ENCODE measurements at regions not wholly inside any gene's neighbourhood (a gene's known extent, or its start where the extent isn't known, plus 50 kb on each side); places are given as distances from the start of the nearest gene placed in this dataset.

DNA sequence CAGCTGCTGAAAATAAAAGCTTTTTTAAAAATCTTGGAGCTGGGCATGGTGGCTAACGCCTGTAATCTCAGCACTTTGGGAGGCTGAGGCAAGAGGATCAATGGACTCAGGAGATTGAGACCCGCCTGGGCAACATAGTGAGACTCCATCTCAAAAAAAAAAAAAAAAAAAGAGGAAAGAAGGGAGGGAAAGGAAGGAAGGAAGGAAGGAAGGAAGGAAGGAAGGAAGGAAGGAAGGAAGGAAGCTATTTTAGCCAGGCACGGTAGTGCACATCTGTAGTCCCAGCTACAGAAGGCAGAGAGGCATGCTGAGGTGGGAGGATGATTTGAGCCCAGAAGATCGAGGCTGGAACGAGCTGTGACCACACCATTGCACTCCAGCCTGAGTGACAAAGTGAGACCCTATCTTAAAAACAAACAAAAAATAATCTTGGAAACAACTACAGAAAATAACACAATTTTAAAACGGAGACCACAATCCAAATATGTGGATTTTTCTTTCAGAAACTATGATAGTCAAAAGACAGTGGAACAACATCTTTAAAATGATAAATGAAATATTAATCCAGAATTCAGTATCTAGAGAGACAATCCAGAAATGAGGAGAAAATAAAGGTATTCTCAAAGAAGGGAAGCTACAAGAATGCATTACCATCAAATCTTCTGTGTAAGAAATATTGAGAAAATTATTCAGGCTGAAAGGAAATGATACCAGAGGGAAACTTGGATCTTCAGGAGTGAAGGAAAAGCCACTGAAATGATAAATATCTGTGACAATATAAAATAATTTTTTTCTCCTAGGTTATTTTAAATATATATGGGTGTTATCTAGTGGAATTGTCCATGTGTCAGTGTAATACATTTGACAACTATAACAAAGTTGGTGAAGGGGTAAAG is 182.0 kb downstream of the GPX5 start:
- no peak for DNase-seq (ENCODE audit: low spot score)

DNA sequence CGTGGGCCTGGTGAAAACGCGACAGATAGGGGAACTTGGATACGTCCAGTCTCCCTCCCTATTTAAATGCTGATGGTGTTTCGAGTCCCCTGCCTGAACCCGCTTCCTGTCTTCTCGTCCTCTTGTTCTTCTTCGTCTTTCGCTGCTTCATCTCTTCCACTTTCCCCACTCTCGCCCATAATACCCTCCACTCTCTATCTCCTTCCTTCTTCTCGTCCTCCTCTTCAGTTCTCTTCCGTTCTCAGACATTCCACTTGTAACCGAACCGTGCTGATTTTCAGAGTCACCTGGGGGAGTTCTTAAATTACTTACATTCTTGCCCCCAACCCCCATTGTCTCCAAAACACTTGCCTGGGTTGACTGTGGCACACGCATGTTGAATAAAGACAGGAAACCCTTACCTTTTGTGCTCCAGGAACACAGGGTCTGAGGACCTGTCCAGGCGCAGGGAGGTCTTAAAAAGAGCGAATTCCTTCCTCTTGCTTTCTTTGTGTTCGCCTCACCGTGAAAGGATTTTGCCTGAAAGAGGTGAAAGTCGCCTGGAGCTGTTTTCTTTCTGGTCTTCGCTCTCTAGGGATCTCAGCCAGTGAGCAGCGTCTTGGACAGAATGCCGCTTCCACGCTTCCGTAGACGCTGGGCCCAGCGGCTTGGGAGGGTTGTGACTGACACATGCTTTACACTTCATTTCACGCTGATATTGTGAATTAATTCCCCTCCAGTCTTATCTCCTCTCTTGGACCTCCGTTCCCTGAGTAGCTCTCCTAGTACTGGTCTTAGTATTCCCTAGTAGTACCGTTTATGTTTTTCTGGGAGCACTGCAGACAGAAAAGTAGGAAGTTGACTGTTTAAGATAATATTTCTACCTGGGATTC is 184.0 kb downstream of the GPX5 start:
- intact Hi-C loops (cut with micrococcal nuclease): loop anchor here (2.0 kb wide), 1 partner anchor 19 kb away; no protein-coding TSS in a partner anchor
- H3K9me3 Mint-ChIP-seq: peaks cover 30% of the 10 kb centered on the region
- DNase-seq (ENCODE audit: low spot score): no peak
- peaks cover 29% of the 10 kb centered on the region for H3K27me3 Mint-ChIP-seq (ENCODE audit: insufficient read depth)
- peak overlapping the region; percentile 82 for H3K4me3 Mint-ChIP-seq
- peaks cover 15% of the 10 kb centered on the region for H3K4me1 Mint-ChIP-seq (ENCODE audit: low read depth)
- H3K27ac Mint-ChIP-seq: peak overlapping the region; percentile 11
- no peaks in the 10 kb centered on the region for H3K36me3 Mint-ChIP-seq (ENCODE audit: low read depth)

More for the DNA sequence above, 182.0 kb downstream of the GPX5 start:
- peaks cover 33% of the 10 kb centered on the region for H3K27me3 Mint-ChIP-seq (ENCODE audit: insufficient read depth)
- no peak overlapping the region for H3K4me3 Mint-ChIP-seq
- no peaks in the 10 kb centered on the region for H3K36me3 Mint-ChIP-seq (ENCODE audit: low read depth)
- intact Hi-C loops (cut with micrococcal nuclease): no loop called here
- no peak overlapping the region for H3K27ac Mint-ChIP-seq
- H3K9me3 Mint-ChIP-seq: peaks cover 30% of the 10 kb centered on the region
- peaks cover 15% of the 10 kb centered on the region for H3K4me1 Mint-ChIP-seq (ENCODE audit: low read depth)

DNA sequence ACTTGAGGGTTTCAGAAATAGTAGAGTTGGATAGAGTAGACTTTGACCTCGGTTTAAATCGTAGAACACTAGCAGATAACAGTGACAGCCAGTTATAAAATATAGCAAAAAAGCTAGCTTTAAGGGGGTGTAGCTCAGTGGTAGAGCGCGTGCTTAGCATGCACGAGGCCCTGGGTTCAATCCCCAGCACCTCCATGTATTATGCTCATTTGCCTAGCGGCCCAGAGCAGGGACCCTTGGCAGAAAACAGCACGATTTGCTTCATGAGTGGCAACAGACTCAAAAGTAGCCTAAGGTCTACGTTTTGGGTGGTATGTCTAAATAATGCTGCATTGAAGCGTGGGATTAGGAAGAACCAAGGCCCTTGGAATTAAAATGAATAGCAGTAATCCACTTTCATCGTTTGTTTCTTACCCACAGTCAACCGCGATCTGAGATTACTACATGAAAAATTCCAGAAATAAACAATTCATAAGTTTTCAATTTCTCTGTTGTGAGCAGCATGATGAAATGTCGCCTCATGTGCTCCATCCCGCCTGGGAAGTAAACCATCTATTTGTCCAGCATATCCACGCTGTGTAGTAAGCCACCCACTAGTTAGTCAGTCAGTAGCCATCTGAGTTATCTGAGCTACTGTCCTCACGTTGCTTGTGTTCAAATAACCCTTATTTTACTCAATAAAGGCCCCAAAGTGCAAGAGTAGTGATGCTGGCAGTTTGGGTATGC is 184.9 kb downstream of the GPX5 start:
- H3K4me3 Mint-ChIP-seq: no peak overlapping the region
- H3K36me3 Mint-ChIP-seq (ENCODE audit: low read depth): no peaks in the 10 kb centered on the region
- peaks cover 15% of the 10 kb centered on the region for H3K4me1 Mint-ChIP-seq (ENCODE audit: low read depth)
- no peak overlapping the region for H3K27ac Mint-ChIP-seq
- intact Hi-C loops (cut with micrococcal nuclease): loop anchor here (2.0 kb wide), 1 partner anchor 18 kb away; no protein-coding TSS in a partner anchor
- peaks cover 30% of the 10 kb centered on the region for H3K9me3 Mint-ChIP-seq
- DNase-seq (ENCODE audit: low spot score): no peak
- H3K27me3 Mint-ChIP-seq (ENCODE audit: insufficient read depth): peaks cover 31% of the 10 kb centered on the region

- no peak for DNase-seq (ENCODE audit: low spot score)
- Mint-ChIP-seq H3K36me3 (ENCODE audit: low read depth) (no peaks in the 10 kb centered on the region), H3K4me1 (ENCODE audit: low read depth) (peaks cover 15% of the 10 kb centered on the region), H3K4me3 (no peak overlapping the region), H3K27me3 (ENCODE audit: insufficient read depth) (peaks cover 33% of the 10 kb centered on the region), H3K9me3 (peaks cover 30% of the 10 kb centered on the region), H3K27ac (no peak overlapping the region)
- intact Hi-C loops (cut with micrococcal nuclease): loop anchor here (2.0 kb wide), 1 partner anchor 17 kb away; no protein-coding TSS in a partner anchor
These were observed 185.6 kb downstream of the GPX5 start for GRCh38 chr6:28711325-28711724.

GRCh38 chr6:28711788-28712341 is 186.2 kb downstream of the GPX5 start:
- Mint-ChIP-seq H3K27ac (no peak overlapping the region), H3K36me3 (ENCODE audit: low read depth) (no peaks in the 10 kb centered on the region), H3K9me3 (peaks cover 28% of the 10 kb centered on the region), H3K4me1 (ENCODE audit: low read depth) (peaks cover 15% of the 10 kb centered on the region), H3K27me3 (ENCODE audit: insufficient read depth) (peaks cover 35% of the 10 kb centered on the region), H3K4me3 (no peak overlapping the region)
- no peak for DNase-seq (ENCODE audit: low spot score)
- intact Hi-C loops (cut with micrococcal nuclease): loop anchor here (2.0 kb wide), 1 partner anchor 17 kb away; no protein-coding TSS in a partner anchor

- no peak for DNase-seq (ENCODE audit: low spot score)
- intact Hi-C loops (cut with micrococcal nuclease): no loop called here
- Mint-ChIP-seq H3K36me3 (ENCODE audit: low read depth) (no peaks in the 10 kb centered on the region), H3K4me3 (no peak overlapping the region), H3K27me3 (ENCODE audit: insufficient read depth) (peaks cover 37% of the 10 kb centered on the region), H3K27ac (no peak overlapping the region), H3K9me3 (peaks cover 20% of the 10 kb centered on the region), H3K4me1 (ENCODE audit: low read depth) (peaks cover 15% of the 10 kb centered on the region)
These were observed 187.3 kb downstream of the GPX5 start for GRCh38 chr6:28712982-28713381.

- no peak overlapping the region for H3K4me3 Mint-ChIP-seq
- intact Hi-C loops (cut with micrococcal nuclease): no loop called here
- no peaks in the 10 kb centered on the region for H3K4me1 Mint-ChIP-seq (ENCODE audit: low read depth)
- DNase-seq (ENCODE audit: low spot score): no peak
- peaks cover 25% of the 10 kb centered on the region for H3K27me3 Mint-ChIP-seq (ENCODE audit: insufficient read depth)
- H3K27ac Mint-ChIP-seq: no peak overlapping the region
- H3K9me3 Mint-ChIP-seq: peaks cover 3% of the 10 kb centered on the region
- no peaks in the 10 kb centered on the region for H3K36me3 Mint-ChIP-seq (ENCODE audit: low read depth)
These were observed 193.7 kb downstream of the GPX5 start for GRCh38 chr6:28719275-28719940.

GRCh38 chr6:28720357-28721231 is 194.9 kb downstream of the GPX5 start:
- intact Hi-C loops (cut with micrococcal nuclease): no loop called here
- H3K27me3 Mint-ChIP-seq (ENCODE audit: insufficient read depth): peaks cover 28% of the 10 kb centered on the region

GRCh38 chr6:28721372-28721771 is 195.7 kb downstream of the GPX5 start:
- no peak overlapping the region for H3K4me3 Mint-ChIP-seq
- intact Hi-C loops (cut with micrococcal nuclease): no loop called here
- no peaks in the 10 kb centered on the region for H3K36me3 Mint-ChIP-seq (ENCODE audit: low read depth)
- DNase-seq (ENCODE audit: low spot score): no peak
- peaks cover 30% of the 10 kb centered on the region for H3K27me3 Mint-ChIP-seq (ENCODE audit: insufficient read depth)
- peaks cover 3% of the 10 kb centered on the region for H3K9me3 Mint-ChIP-seq
- no peak overlapping the region for H3K27ac Mint-ChIP-seq
- H3K4me1 Mint-ChIP-seq (ENCODE audit: low read depth): no peaks in the 10 kb centered on the region

More at GRCh38 chr6:28720357-28721231, 194.9 kb downstream of the GPX5 start:
- Mint-ChIP-seq H3K27ac (no peak overlapping the region), H3K4me1 (ENCODE audit: low read depth) (no peaks in the 10 kb centered on the region), H3K36me3 (ENCODE audit: low read depth) (no peaks in the 10 kb centered on the region), H3K4me3 (no peak overlapping the region), H3K9me3 (peaks cover 3% of the 10 kb centered on the region)
- no peak for DNase-seq (ENCODE audit: low spot score)

GRCh38 chr6:28724395-28724794 is 198.7 kb downstream of the GPX5 start:
- H3K27ac Mint-ChIP-seq: no peak overlapping the region
- intact Hi-C loops (cut with micrococcal nuclease): no loop called here
- no peak for DNase-seq (ENCODE audit: low spot score)
- H3K4me1 Mint-ChIP-seq (ENCODE audit: low read depth): peaks cover 16% of the 10 kb centered on the region
- peaks cover 3% of the 10 kb centered on the region for H3K9me3 Mint-ChIP-seq
- H3K36me3 Mint-ChIP-seq (ENCODE audit: low read depth): no peaks in the 10 kb centered on the region
- H3K27me3 Mint-ChIP-seq (ENCODE audit: insufficient read depth): peaks cover 40% of the 10 kb centered on the region
- H3K4me3 Mint-ChIP-seq: no peak overlapping the region

GRCh38 chr6:28725274-28725809 is 198.4 kb downstream of the TRIM27 start:
- Mint-ChIP-seq H3K27me3 (ENCODE audit: insufficient read depth) (peaks cover 43% of the 10 kb centered on the region), H3K9me3 (peaks cover under 1% of the 10 kb centered on the region), H3K36me3 (ENCODE audit: low read depth) (no peaks in the 10 kb centered on the region), H3K4me1 (ENCODE audit: low read depth) (peaks cover 22% of the 10 kb centered on the region), H3K27ac (no peak overlapping the region), H3K4me3 (no peak overlapping the region)
- intact Hi-C loops (cut with micrococcal nuclease): no loop called here
- DNase-seq (ENCODE audit: low spot score): no peak

Data from activated T-helper 1 cell treated with anti-CD3 and anti-CD28 coated beads, Interleukin-12 subunit alpha, Interleukin-12 subunit beta, Interleukin-2, Interleukin-4 antibody, amounts not matched to agents 30 ng/mL and 10 ng/mL and 1 ng/mL, durations not matched to agents 14 hours and 24 hours and 36 hours (primary cell).